GM10266 (cell line): ENCODE measurements at regions not wholly inside any gene's neighbourhood (a gene's known extent, or its start where the extent isn't known, plus 50 kb on each side); places are given as distances from the start of the nearest gene placed in this dataset.

Experiments used
- DNase-seq: peaks from one replicate; pipeline ENCODE4 v3.0.0; 2012; ENCODE audit errors: extremely low spot score
- TF ChIP-seq, protein P1 (sequence below): IDR thresholded peaks from 2 replicates; pipeline ENCODE4 v1.5.1; 2012; ENCODE audit warnings: mild to moderate bottlenecking, low read depth; ENCODE audit not compliant: control insufficient read depth, insufficient read depth; ENCODE audit errors: missing control alignments

DNA sequence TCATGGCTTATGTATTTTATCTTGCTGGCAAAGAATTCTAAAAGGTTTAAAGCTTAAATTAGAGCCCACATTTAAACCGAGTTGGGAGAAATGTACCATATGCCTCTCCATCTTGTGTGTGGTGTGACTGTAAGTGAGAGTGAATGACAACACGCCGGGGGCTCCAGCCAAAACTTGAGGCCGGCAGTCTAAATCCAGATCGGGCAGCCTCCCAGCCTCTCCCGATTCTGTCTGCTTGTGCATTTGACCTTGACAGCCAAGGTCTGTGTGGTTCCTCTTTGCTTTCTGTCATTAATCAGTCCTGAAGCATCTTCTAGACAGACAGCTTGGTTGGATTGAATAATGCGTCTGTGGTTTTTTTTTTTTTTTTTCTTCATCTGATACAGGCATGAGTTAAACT is 1093.2 kb upstream of the EEF2KMT start:
- TF ChIP-seq, protein P1, sequence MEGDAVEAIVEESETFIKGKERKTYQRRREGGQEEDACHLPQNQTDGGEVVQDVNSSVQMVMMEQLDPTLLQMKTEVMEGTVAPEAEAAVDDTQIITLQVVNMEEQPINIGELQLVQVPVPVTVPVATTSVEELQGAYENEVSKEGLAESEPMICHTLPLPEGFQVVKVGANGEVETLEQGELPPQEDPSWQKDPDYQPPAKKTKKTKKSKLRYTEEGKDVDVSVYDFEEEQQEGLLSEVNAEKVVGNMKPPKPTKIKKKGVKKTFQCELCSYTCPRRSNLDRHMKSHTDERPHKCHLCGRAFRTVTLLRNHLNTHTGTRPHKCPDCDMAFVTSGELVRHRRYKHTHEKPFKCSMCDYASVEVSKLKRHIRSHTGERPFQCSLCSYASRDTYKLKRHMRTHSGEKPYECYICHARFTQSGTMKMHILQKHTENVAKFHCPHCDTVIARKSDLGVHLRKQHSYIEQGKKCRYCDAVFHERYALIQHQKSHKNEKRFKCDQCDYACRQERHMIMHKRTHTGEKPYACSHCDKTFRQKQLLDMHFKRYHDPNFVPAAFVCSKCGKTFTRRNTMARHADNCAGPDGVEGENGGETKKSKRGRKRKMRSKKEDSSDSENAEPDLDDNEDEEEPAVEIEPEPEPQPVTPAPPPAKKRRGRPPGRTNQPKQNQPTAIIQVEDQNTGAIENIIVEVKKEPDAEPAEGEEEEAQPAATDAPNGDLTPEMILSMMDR, result no peak

GRCh38 chr16:6189216-6189615 is 1091.6 kb upstream of the EEF2KMT start:
- DNase-seq, result no peak
- TF ChIP-seq, protein P1, result no peak

More for the DNA sequence above, 1093.2 kb upstream of the EEF2KMT start:
- no peak for DNase-seq

DNA sequence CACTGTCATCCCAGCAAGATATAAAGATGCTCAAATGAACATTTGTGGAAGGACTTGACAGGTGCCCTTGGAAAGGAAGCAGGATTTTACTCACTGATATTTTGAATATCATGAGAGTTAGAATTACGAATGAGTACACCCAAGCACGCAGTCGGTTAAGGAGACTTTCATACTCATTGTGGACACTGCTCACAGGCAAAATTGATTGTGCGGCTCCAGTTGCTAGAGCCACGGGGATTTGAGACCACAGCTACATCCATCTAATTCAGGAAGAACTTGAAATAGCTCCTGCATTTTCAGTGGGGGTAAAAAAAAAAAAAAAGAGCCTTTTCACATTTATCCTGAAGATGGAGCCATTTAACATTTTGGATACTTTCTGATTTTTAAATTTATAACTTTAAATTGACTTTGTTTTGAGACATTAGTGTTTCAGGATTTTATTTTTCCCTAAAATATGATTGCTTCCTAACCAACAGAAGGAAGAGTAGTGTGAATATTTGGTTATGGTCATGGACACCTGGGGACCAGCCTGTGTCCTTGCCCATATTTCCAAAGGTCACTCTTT is 1080.1 kb upstream of the EEF2KMT start:
- DNase-seq, result no peak
- TF ChIP-seq, protein P1, result no peak

GRCh38 chr16:6170022-6170421 is 1072.4 kb upstream of the EEF2KMT start:
- no peak for DNase-seq
- TF ChIP-seq, protein P1, result no peak

GRCh38 chr16:6165330-6165979 is 1067.9 kb upstream of the EEF2KMT start:
- TF ChIP-seq, protein P1, result no peak
- no peak for DNase-seq

DNA sequence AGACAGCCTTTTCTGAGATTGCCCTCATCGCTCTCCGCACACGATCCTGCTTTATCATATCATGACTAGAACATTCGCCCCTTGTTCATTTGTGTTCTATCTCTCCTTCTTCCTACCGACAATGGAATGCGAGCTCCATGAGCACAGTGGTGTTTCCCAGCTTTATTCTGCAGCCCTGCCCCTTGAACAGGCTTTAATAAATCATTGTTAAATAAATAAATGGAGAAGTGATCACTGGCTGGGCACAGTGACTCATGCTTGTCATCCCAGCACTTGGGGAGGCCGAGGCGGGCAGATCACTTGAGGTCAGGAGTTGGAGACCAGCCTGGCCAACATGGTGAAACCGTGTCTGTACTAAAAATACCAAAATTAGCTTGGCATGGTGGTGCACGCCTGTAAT is 1063.3 kb upstream of the EEF2KMT start:
- TF ChIP-seq, protein P1, result no peak
- no peak for DNase-seq

- DNase-seq, result no peak
- TF ChIP-seq, protein P1, result no peak
Observed at GRCh38 chr16:6160303-6160702, 1062.7 kb upstream of the EEF2KMT start.
